GM12865 (cell line): ENCODE measurements at regions not wholly inside any gene's neighbourhood (a gene's known extent, or its start where the extent isn't known, plus 50 kb on each side); places are given as distances from the start of the nearest gene placed in this dataset.

Experiments used
- DNase-seq: peaks from one replicate; pipeline ENCODE4 v3.0.0; 2010; ENCODE audit warnings: low read depth
- H3K4me3 ChIP-seq: 2 replicates; pipeline ENCODE4 v1.5.1; 2011; ENCODE audit warnings: mild to moderate bottlenecking, low read depth, low read length, control low read depth
- CTCF ChIP-seq: IDR thresholded peaks from 2 replicates; pipeline ENCODE4 v1.5.1; 2011; ENCODE audit warnings: low read length, control low read depth, low read depth, inconsistent platforms; ENCODE audit not compliant: insufficient read depth; ENCODE audit errors: missing control alignments

GRCh38 chr10:3016016-3016415 is 51.3 kb upstream of the PFKP start:
- no peak for DNase-seq
- no peak for TF ChIP-seq CTCF
- no peak overlapping the region for H3K4me3 ChIP-seq

DNA sequence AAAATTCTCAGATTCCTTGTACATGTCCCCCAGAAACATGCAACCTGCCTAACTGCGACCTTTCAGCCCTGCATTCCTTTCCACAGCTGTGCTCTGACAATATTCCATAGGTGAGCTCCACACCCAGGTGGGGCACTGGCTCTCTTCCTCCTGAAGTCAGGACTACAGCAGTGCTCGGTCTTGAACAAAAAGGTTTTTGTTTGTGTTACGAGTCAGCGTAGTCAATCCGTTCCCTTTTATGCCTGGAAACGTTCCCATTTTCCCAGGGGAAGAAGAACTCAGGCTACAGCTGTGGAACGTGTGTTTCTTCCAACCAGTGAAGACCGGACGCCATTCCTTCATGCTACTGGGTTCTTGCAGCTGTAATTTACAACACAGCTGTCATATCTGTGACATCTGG is 52.4 kb upstream of the PFKP start:
- no peak overlapping the region for H3K4me3 ChIP-seq
- TF ChIP-seq CTCF = no peak
- DNase-seq = no peak

- H3K4me3 ChIP-seq = no peak overlapping the region
- DNase-seq = no peak
- TF ChIP-seq CTCF = no peak
Observed at GRCh38 chr10:3012223-3012622, 55.1 kb upstream of the PFKP start.

- DNase-seq = no peak
- no peak overlapping the region for H3K4me3 ChIP-seq
- TF ChIP-seq CTCF = no peak
Observed at GRCh38 chr10:3010816-3011460, 56.4 kb upstream of the PFKP start.

- no peak for TF ChIP-seq CTCF
- H3K4me3 ChIP-seq = no peak overlapping the region
- DNase-seq = no peak
Observed at GRCh38 chr10:3010334-3010733, 57.0 kb upstream of the PFKP start.

GRCh38 chr10:3009341-3009740 is 58.0 kb upstream of the PFKP start:
- no peak for TF ChIP-seq CTCF
- no peak for DNase-seq
- no peak overlapping the region for H3K4me3 ChIP-seq

DNA sequence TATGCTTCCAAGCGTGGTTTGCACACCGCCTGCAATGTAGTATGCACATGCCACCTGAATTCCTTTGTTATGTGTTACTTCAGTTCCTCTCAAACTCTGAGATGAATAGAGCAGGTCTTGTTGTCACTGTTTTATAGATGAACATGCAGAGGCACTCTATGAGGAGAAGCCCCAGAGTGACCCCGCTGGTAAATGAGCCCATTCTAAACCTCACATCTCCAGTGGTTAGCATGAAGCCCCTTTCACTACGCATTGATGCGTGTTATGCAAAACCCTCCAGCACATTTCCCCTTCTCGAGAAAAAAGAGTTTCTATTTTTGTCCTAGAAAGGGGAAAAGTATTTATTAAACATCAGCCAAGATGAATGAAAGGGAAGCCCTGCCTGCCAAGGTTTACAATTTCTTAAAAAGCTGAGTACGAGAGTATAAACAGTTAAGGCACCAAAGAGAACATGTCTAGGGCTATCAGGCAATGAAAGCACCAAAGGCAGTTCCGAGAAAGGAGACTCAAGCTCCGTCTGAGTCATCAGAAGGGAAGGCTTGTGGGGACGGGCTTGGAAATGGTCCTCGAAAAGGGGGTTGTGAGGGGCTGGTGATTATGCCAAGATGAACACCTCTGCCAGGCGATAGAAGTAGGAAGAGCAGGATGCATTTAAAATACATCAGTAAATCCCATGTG is 58.7 kb upstream of the PFKP start:
- no peak for TF ChIP-seq CTCF
- DNase-seq = no peak
- no peak overlapping the region for H3K4me3 ChIP-seq
